MM.1S (cell line): ENCODE measurements at regions not wholly inside any gene's neighbourhood (a gene's known extent, or its start where the extent isn't known, plus 50 kb on each side); places are given as distances from the start of the nearest gene placed in this dataset.

Source experiments
- DNase-seq: peaks from one replicate; pipeline ENCODE4 v3.0.0-alpha.2; 2015
- H2AFZ ChIP-seq: fragments of 300-600 bp; sonication (generic); 2 replicates; pipeline ENCODE4 v1.6.0; 2016; ENCODE audit warnings: antibody characterized with exemption, low read length
- H3F3A ChIP-seq: fragments of 300-600 bp; sonication (generic); 2 replicates; pipeline ENCODE4 v1.6.1; 2016; ENCODE audit warnings: mild to moderate bottlenecking, antibody characterized with exemption, low read length, moderate library complexity, mixed read lengths; ENCODE audit not compliant: insufficient read depth
- H3K27ac ChIP-seq: fragments of 300-600 bp; sonication (generic); 2 replicates; pipeline ENCODE4 v1.5.1; 2016; ENCODE audit warnings: mild to moderate bottlenecking, low read length
- H3K27me3 ChIP-seq: fragments of 300-600 bp; sonication (generic); replicated peaks from 2 replicates; pipeline ENCODE4 v1.6.0; 2016; ENCODE audit warnings: low read length; ENCODE audit not compliant: insufficient read depth
- H3K36me3 ChIP-seq: fragments of 300-600 bp; sonication (generic); replicated peaks from 2 replicates; pipeline ENCODE4 v1.6.1; 2016; ENCODE audit warnings: mild to moderate bottlenecking, low read length, mixed read lengths; ENCODE audit not compliant: insufficient read depth
- H3K4me1 ChIP-seq: fragments of 300-600 bp; sonication (generic); 2 replicates; pipeline ENCODE4 v1.6.1; 2016; ENCODE audit warnings: low read length, mixed read lengths
- H3K4me2 ChIP-seq: fragments of 300-600 bp; sonication (generic); 2 replicates; pipeline ENCODE4 v1.6.0; 2016; ENCODE audit warnings: low read depth, low read length
- H3K4me3 ChIP-seq: fragments of 300-600 bp; sonication (generic); 2 replicates; pipeline ENCODE4 v1.5.1; 2016; ENCODE audit warnings: low read length, mixed read lengths
- H3K79me2 ChIP-seq: fragments of 300-600 bp; sonication (generic); 2 replicates; pipeline ENCODE4 v1.6.1; 2016; ENCODE audit warnings: mixed run types, low read length, mixed read lengths
- H3K9ac ChIP-seq: fragments of 300-600 bp; sonication (generic); 2 replicates; pipeline ENCODE4 v1.6.1; 2016; ENCODE audit warnings: low read length, mixed read lengths
- H3K9me2 ChIP-seq: fragments of 300-600 bp; sonication (generic); replicated peaks from 2 replicates; pipeline ENCODE4 v1.6.1; 2016; ENCODE audit warnings: mild to moderate bottlenecking, low read length, mixed read lengths; ENCODE audit not compliant: insufficient read depth
- H3K9me3 ChIP-seq: fragments of 300-600 bp; sonication (generic); replicated peaks from 2 replicates; pipeline ENCODE4 v1.6.1; 2016; ENCODE audit warnings: mild to moderate bottlenecking, low read length, mixed read lengths; ENCODE audit not compliant: insufficient read depth
- H4K20me1 ChIP-seq: fragments of 300-600 bp; sonication (generic); 2 replicates; pipeline ENCODE4 v1.6.1; 2016; ENCODE audit warnings: mild to moderate bottlenecking, low read length, moderate library complexity, mixed read lengths; ENCODE audit not compliant: insufficient read depth
- EZH2 ChIP-seq: fragments of 300-600 bp; sonication (generic); optimal IDR thresholded peaks from 2 replicates; pipeline ENCODE3; 2017; ENCODE audit warnings: low read depth, mild to moderate bottlenecking, antibody characterized with exemption, low read length, mixed read lengths
- EZH2phosphoT487 ChIP-seq: fragments of 300-600 bp; sonication (generic); IDR thresholded peaks from 2 replicates; pipeline ENCODE4 v1.6.1; 2018; ENCODE audit warnings: antibody characterized with exemption, low read length
- TF ChIP-seq, protein P1 (sequence below): fragments of 300-600 bp; sonication (generic); IDR thresholded peaks from 2 replicates; pipeline ENCODE4 v1.5.1; 2016; ENCODE audit warnings: antibody characterized with exemption, low read length, mixed read lengths

- TF ChIP-seq EZH2phosphoT487, result no peak
- TF ChIP-seq, protein P1, sequence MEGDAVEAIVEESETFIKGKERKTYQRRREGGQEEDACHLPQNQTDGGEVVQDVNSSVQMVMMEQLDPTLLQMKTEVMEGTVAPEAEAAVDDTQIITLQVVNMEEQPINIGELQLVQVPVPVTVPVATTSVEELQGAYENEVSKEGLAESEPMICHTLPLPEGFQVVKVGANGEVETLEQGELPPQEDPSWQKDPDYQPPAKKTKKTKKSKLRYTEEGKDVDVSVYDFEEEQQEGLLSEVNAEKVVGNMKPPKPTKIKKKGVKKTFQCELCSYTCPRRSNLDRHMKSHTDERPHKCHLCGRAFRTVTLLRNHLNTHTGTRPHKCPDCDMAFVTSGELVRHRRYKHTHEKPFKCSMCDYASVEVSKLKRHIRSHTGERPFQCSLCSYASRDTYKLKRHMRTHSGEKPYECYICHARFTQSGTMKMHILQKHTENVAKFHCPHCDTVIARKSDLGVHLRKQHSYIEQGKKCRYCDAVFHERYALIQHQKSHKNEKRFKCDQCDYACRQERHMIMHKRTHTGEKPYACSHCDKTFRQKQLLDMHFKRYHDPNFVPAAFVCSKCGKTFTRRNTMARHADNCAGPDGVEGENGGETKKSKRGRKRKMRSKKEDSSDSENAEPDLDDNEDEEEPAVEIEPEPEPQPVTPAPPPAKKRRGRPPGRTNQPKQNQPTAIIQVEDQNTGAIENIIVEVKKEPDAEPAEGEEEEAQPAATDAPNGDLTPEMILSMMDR, result no peak
- no peak for TF ChIP-seq EZH2
- H3K27me3 ChIP-seq, result no peaks in the 10 kb centered on the region
- H3K9me3 ChIP-seq, result no peaks in the 10 kb centered on the region
- no peaks in the 10 kb centered on the region for H4K20me1 ChIP-seq
- H3K4me2 ChIP-seq, result no peak overlapping the region
- H3K36me3 ChIP-seq, result no peaks in the 10 kb centered on the region
- H3K79me2 ChIP-seq, result no peaks in the 10 kb centered on the region
- no peak for DNase-seq
- no peak overlapping the region for H3K4me3 ChIP-seq
- H3K4me1 ChIP-seq, result no peaks in the 10 kb centered on the region
- H3K9me2 ChIP-seq, result no peaks in the 10 kb centered on the region
- no peak overlapping the region for H3K9ac ChIP-seq
- no peaks in the 10 kb centered on the region for H3F3A ChIP-seq
- H2AFZ ChIP-seq, result no peak overlapping the region
- H3K27ac ChIP-seq, result no peak overlapping the region
Observed at GRCh38 chr9:26240020-26240419, 561.8 kb upstream of the TUSC1 start.

GRCh38 chr9:26237256-26237655, 559.0 kb upstream of the TUSC1 start:
- DNase-seq, result no peak
- H3K27me3 ChIP-seq, result no peaks in the 10 kb centered on the region
- no peaks in the 10 kb centered on the region for H3F3A ChIP-seq
- H3K9me2 ChIP-seq, result no peaks in the 10 kb centered on the region
- no peak overlapping the region for H3K9ac ChIP-seq
- no peaks in the 10 kb centered on the region for H3K79me2 ChIP-seq
- H2AFZ ChIP-seq, result no peak overlapping the region
- H3K4me1 ChIP-seq, result no peaks in the 10 kb centered on the region
- TF ChIP-seq, protein P1, result no peak
- TF ChIP-seq EZH2, result no peak
- TF ChIP-seq EZH2phosphoT487, result no peak
- no peak overlapping the region for H3K4me2 ChIP-seq
- H3K27ac ChIP-seq, result no peak overlapping the region
- H4K20me1 ChIP-seq, result no peaks in the 10 kb centered on the region
- no peak overlapping the region for H3K4me3 ChIP-seq
- no peaks in the 10 kb centered on the region for H3K36me3 ChIP-seq
- H3K9me3 ChIP-seq, result no peaks in the 10 kb centered on the region

DNA sequence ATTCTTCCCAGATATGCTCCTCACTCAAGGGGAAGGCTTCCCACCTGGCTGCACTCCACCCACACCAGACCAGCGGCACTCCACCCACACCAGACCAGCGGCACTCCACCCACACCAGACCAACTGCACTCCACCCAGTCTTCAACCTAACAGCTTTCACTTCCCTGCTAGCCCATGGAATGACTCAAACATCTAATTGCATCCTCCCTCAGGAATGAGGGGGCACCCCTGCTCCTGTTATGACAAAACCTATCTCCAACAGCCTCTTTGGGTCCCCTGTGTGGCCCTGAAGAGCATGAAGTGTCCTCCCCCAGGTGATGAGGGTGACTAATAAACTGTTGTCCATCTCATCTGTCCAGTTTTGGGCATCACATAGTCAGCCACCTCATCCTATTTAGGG, 556.6 kb upstream of the TUSC1 start:
- Histone ChIP-seq H2AFZ (no peak overlapping the region), H3K9me2 (no peaks in the 10 kb centered on the region), H3K4me2 (no peak overlapping the region), H4K20me1 (no peaks in the 10 kb centered on the region), H3F3A (no peaks in the 10 kb centered on the region), H3K36me3 (no peaks in the 10 kb centered on the region), H3K27me3 (no peaks in the 10 kb centered on the region), H3K27ac (no peak overlapping the region), H3K4me3 (no peak overlapping the region), H3K79me2 (no peaks in the 10 kb centered on the region), H3K9me3 (no peaks in the 10 kb centered on the region), H3K4me1 (no peaks in the 10 kb centered on the region), H3K9ac (no peak overlapping the region)
- TF ChIP-seq, protein P1, result no peak
- TF ChIP-seq EZH2, result no peak
- TF ChIP-seq EZH2phosphoT487, result no peak
- DNase-seq, result no peak
